H1 (cell line): ENCODE measurements at regions not wholly inside any gene's neighbourhood (a gene's known extent, or its start where the extent isn't known, plus 50 kb on each side); places are given as distances from the start of the nearest gene placed in this dataset.

Experiments used
- CTCF ChIA-PET: fragments of 300-600 bp; sonication (Branson Sonifier 250); formaldehyde crosslinking; loops from one replicate; lab custom pipeline; 2021; ENCODE audit not compliant: partially characterized antibody; lab: Charles Lee
- POLR2A ChIA-PET: fragments of 300-600 bp; sonication (Branson Sonifier 250); formaldehyde crosslinking; loops from one replicate; lab custom pipeline; 2021; ENCODE audit warnings: inconsistent platforms; ENCODE audit not compliant: partially characterized antibody; lab: Charles Lee
- DNase-seq, 2 experiments: peaks; one replicate each; pipeline versions ENCODE4 v3.0.0 to v3.0.0-alpha.2; 2010 to 2022; ENCODE audit warnings: low spot score in 2 of 2, low read depth in 1 of 2, mixed read lengths in 1 of 2
- FAIRE-seq: peaks from 2 replicates; lab custom pipeline; 2011; peaks lifted over from hg19 to GRCh38; lab: Jason Lieb, UNC
- H2AFZ ChIP-seq: 2 replicates; pipeline ENCODE4 v1.8.1; 2012; ENCODE audit warnings: low read length, inconsistent platforms
- H2AK5ac ChIP-seq: 2 replicates; pipeline ENCODE4 v1.6.1; 2013; ENCODE audit warnings: low read depth, low read length
- H2BK120ac ChIP-seq: replicated peaks from 2 replicates; pipeline ENCODE3; 2013; ENCODE audit warnings: low read depth, low read length, inconsistent platforms
- H2BK12ac ChIP-seq: 2 replicates; pipeline ENCODE4 v1.6.1; 2013; ENCODE audit warnings: low read depth, low read length
- H2BK15ac ChIP-seq: 2 replicates; pipeline ENCODE4 v1.6.1; 2013; ENCODE audit warnings: low read length
- H2BK20ac ChIP-seq: 2 replicates; pipeline ENCODE4 v1.6.1; 2013; ENCODE audit warnings: low read length
- H2BK5ac ChIP-seq: 2 replicates; pipeline ENCODE4 v1.6.1; 2013; ENCODE audit warnings: low read depth, low read length
- H3K14ac ChIP-seq: 2 replicates; pipeline ENCODE4 v1.6.1; 2013; ENCODE audit warnings: inconsistent platforms; ENCODE audit not compliant: insufficient read length
- H3K18ac ChIP-seq: 2 replicates; pipeline ENCODE4 v1.6.1; 2013; ENCODE audit warnings: low read length; ENCODE audit errors: extremely low read depth
- H3K23ac ChIP-seq: 2 replicates; pipeline ENCODE4 v1.6.1; 2013; ENCODE audit warnings: inconsistent platforms; ENCODE audit not compliant: insufficient read length
- H3K23me2 ChIP-seq: 2 replicates; pipeline ENCODE4 v1.6.1; 2013; ENCODE audit warnings: low read depth, low read length
- H3K27ac ChIP-seq: 2 replicates; pipeline ENCODE4 v1.6.1; 2011; ENCODE audit warnings: low read depth, low read length, inconsistent platforms
- H3K27me3 ChIP-seq, 4 experiments: replicated peaks in 1 of 4; 1 replicate in 1 of 4; 2 replicates in 3 of 4; pipeline versions ENCODE4 v1.6.1 to v1.8.1; 2011 to 2013; ENCODE audit warnings: low read length in 3 of 4, mild to moderate bottlenecking in 3 of 4, inconsistent platforms in 2 of 4, mixed read lengths in 2 of 4, moderate library complexity in 1 of 4; ENCODE audit not compliant: control insufficient read depth in 3 of 4, insufficient read depth in 3 of 4; ENCODE audit errors: extremely low read depth in 1 of 4
- H3K36me3 ChIP-seq, 4 experiments: 2 replicates each; pipeline versions ENCODE4 v1.6.1 to v1.8.1; 2011 to 2013; ENCODE audit warnings: mild to moderate bottlenecking in 4 of 4, low read length in 3 of 4, moderate library complexity in 2 of 4, control low read depth in 1 of 4, inconsistent platforms in 1 of 4; ENCODE audit not compliant: insufficient read depth in 4 of 4, control insufficient read depth in 2 of 4
- H3K4ac ChIP-seq: replicated peaks from 2 replicates; pipeline ENCODE3; 2013; ENCODE audit warnings: low read length, low read depth, mixed read lengths, inconsistent platforms; ENCODE audit not compliant: insufficient read length
- H3K4me1 ChIP-seq, 4 experiments: replicated peaks in 1 of 4; 1 replicate in 1 of 4; 2 replicates in 3 of 4; pipeline versions ENCODE4 v1.6.1 to v1.8.1; 2011 to 2013; ENCODE audit warnings: low read length in 3 of 4, inconsistent platforms in 2 of 4, mixed read lengths in 1 of 4; ENCODE audit not compliant: insufficient read depth in 4 of 4, control insufficient read depth in 3 of 4
- H3K4me2 ChIP-seq, 2 experiments: 2 replicates each; pipeline versions ENCODE4 v1.6.1 to v1.8.1; 2011 to 2013; ENCODE audit warnings: low read depth in 2 of 2, low read length in 2 of 2, control low read depth in 1 of 2, inconsistent platforms in 1 of 2, mild to moderate bottlenecking in 1 of 2; ENCODE audit not compliant: insufficient read depth in 1 of 2
- H3K4me3 ChIP-seq, 4 experiments: fragments of 200-600, 300-600 bp in 1 of 4; sonication (generic), shearing (Covaris generic), sonication (Bioruptor Twin) in 1 of 4; 2 replicates each; pipeline versions ENCODE4 v1.5.1 to v1.8.1; 2011 to 2016; ENCODE audit warnings: low read length in 4 of 4, low read depth in 3 of 4, control low read depth in 2 of 4, inconsistent platforms in 2 of 4, mild to moderate bottlenecking in 2 of 4, mixed read lengths in 1 of 4, moderate library complexity in 1 of 4; ENCODE audit not compliant: insufficient read depth in 2 of 4; ENCODE audit errors: extremely low read depth in 1 of 4
- H3K56ac ChIP-seq: replicated peaks from 2 replicates; pipeline ENCODE3; 2013; ENCODE audit warnings: low read depth, mild to moderate bottlenecking, mixed read lengths, low read length, inconsistent platforms; ENCODE audit not compliant: insufficient read length
- H3K79me1 ChIP-seq: 2 replicates; pipeline ENCODE4 v1.6.1; 2013; ENCODE audit warnings: low read depth, low read length, control low read depth
- H3K79me2 ChIP-seq, 2 experiments: 2 replicates each; pipeline versions ENCODE4 v1.6.1 to v1.8.1; 2012 to 2013; ENCODE audit warnings: low read length in 2 of 2, mild to moderate bottlenecking in 2 of 2, inconsistent platforms in 1 of 2; ENCODE audit not compliant: insufficient read depth in 2 of 2, control insufficient read depth in 1 of 2
- H3K9ac ChIP-seq, 4 experiments: replicated peaks in 1 of 4; 1 replicate in 1 of 4; 2 replicates in 3 of 4; pipeline versions ENCODE4 v1.6.1 to v1.8.1; 2011 to 2013; ENCODE audit warnings: low read depth in 3 of 4, low read length in 3 of 4, control low read depth in 2 of 4, mild to moderate bottlenecking in 2 of 4, moderate library complexity in 2 of 4, inconsistent platforms in 1 of 4; ENCODE audit errors: extremely low read depth in 1 of 4
- H3K9me3 ChIP-seq, 2 experiments: 2 replicates each; pipeline versions ENCODE4 v1.6.1 to v1.8.1; 2012 to 2013; ENCODE audit warnings: mild to moderate bottlenecking in 2 of 2, moderate library complexity in 2 of 2, control low read depth in 1 of 2, inconsistent platforms in 1 of 2, low read depth in 1 of 2, low read length in 1 of 2, mixed read lengths in 1 of 2; ENCODE audit not compliant: insufficient read depth in 2 of 2
- H4K20me1 ChIP-seq, 2 experiments: replicated peaks in 1 of 2; 2 replicates each; pipeline versions ENCODE3 to v1.8.1; 2011 to 2013; ENCODE audit warnings: inconsistent platforms in 2 of 2, low read length in 2 of 2, mild to moderate bottlenecking in 1 of 2; ENCODE audit not compliant: insufficient read depth in 2 of 2, control insufficient read depth in 1 of 2
- H4K5ac ChIP-seq: 2 replicates; pipeline ENCODE4 v1.6.1; 2013; ENCODE audit warnings: low read length, low read depth, mixed read lengths, inconsistent platforms; ENCODE audit not compliant: insufficient read length
- H4K8ac ChIP-seq: 2 replicates; pipeline ENCODE4 v1.8.0; 2013; ENCODE audit warnings: mild to moderate bottlenecking, moderate library complexity, low read length, inconsistent platforms; ENCODE audit not compliant: insufficient read depth; ENCODE audit errors: extremely low read depth
- H4K91ac ChIP-seq: replicated peaks from 2 replicates; pipeline ENCODE3; 2013; ENCODE audit warnings: low read length, mixed read lengths, inconsistent platforms; ENCODE audit not compliant: insufficient read length
- ASH2L ChIP-seq: fragments of 200-600, 300-600 bp; sonication (generic); IDR thresholded peaks from one replicate; pipeline ENCODE4 v1.7.1; 2017; ENCODE audit warnings: low read length
- BACH1 ChIP-seq: IDR thresholded peaks from 2 replicates; pipeline ENCODE4 v1.6.1; 2012; ENCODE audit warnings: low read length, improper control_type of control experiment
- GABPA ChIP-seq: IDR thresholded peaks from 2 replicates; pipeline ENCODE4 v1.6.1; 2011; ENCODE audit warnings: mild to moderate bottlenecking, low read length, moderate library complexity, borderline replicate concordance; ENCODE audit not compliant: insufficient read depth
- JUND ChIP-seq: IDR thresholded peaks from 2 replicates; pipeline ENCODE4 v1.6.1; 2011; ENCODE audit warnings: mild to moderate bottlenecking, improper control_type of control experiment, low read length
- PHF8 ChIP-seq: fragments of 200-600 bp; sonication (generic); conservative IDR thresholded peaks from 2 replicates; pipeline ENCODE4 v1.7.1; 2012; ENCODE audit warnings: low read depth, mild to moderate bottlenecking, inconsistent platforms, low read length, moderate library complexity
- RNF2 ChIP-seq: fragments of 200-900, 300-1000 bp; sonication (generic); IDR thresholded peaks from 2 replicates; pipeline ENCODE4 v1.7.1; 2016; ENCODE audit warnings: borderline replicate concordance, low read depth, mild to moderate bottlenecking, antibody characterized with exemption, low read length; ENCODE audit not compliant: poor library complexity, severe bottlenecking; ENCODE audit errors: missing control alignments
- WGBS, 2 experiments: shearing (Covaris generic) in 1 of 2; methylation state at CpG; one replicate each; pipeline versions ENCODE4 v1.1.6 to v1.1.7; 2013 to 2015; ENCODE audit warnings: low lambda C conversion rate in 2 of 2, mixed read lengths in 2 of 2, inconsistent platforms in 1 of 2, low coverage in 1 of 2, missing lambda C conversion rate in 1 of 2; ENCODE audit not compliant: insufficient replicate concordance in 2 of 2, insufficient coverage in 1 of 2, insufficient read length in 1 of 2; ENCODE audit errors: extremely low coverage in 1 of 2, missing lambda C conversion rate in 1 of 2; 5-methylcytosine and 5-hydroxymethylcytosine counted together
- TF ChIP-seq, protein P1 (sequence below): IDR thresholded peaks from 2 replicates; pipeline ENCODE4 v1.6.1; 2012; ENCODE audit warnings: inconsistent platforms

DNA sequence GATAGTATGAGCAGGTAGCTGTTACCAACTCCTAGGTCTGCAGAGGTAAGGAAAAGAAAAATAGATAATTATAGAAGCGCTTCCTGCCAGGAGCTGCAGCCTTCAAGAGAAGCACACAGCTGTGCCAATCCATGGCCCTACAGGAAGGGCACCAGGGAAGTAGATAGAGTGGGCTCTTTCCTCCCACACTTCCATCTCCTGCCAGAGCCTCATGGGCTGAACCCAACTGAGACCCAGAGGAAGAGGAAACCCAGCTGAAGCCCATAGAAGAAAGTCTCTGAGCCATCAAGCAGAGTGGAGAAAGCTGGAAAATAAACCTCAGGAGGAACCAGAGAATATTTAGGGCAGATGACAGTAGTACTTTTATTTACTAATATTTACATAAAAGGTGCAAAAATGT lies 146.7 kb upstream of the ATXN1 start:
- Histone ChIP-seq H3K9ac (no peak overlapping the region), H4K8ac (no peak overlapping the region), H2BK120ac (no peak overlapping the region), H2BK20ac (no peak overlapping the region), H3K56ac (no peak overlapping the region), H2BK15ac (no peak overlapping the region), H2BK5ac (no peak overlapping the region), H2BK12ac (no peak overlapping the region), H3K4me3 (no peak overlapping the region), H4K20me1 (no peaks in the 10 kb centered on the region), H3K9me3 (no peaks in the 10 kb centered on the region), H3K4me1 (no peaks in the 10 kb centered on the region), H4K91ac (no peak overlapping the region), H3K14ac (no peak overlapping the region), H3K36me3 (no peaks in the 10 kb centered on the region), H2AK5ac (no peak overlapping the region), H2AFZ (no peak overlapping the region), H3K4ac (no peak overlapping the region), H3K79me2 (no peaks in the 10 kb centered on the region), H3K23me2 (no peaks in the 10 kb centered on the region), H4K5ac (no peak overlapping the region), H3K18ac (no peak overlapping the region), H3K4me2 (no peak overlapping the region), H3K23ac (no peak overlapping the region), H3K27me3 (no peaks in the 10 kb centered on the region), H3K79me1 (no peaks in the 10 kb centered on the region), H3K27ac (no peak overlapping the region; the same call in 1 of the 2 replicates)
- ChIA-PET CTCF (no interaction called here), POLR2A (no interaction called here)
- 100% methylated on average over 1 of the region's 1 CpG; no CpG with 5 or more reads in 1 of the 2 experiments for WGBS, 2 experiments
- TF ChIP-seq PHF8 (no peak), JUND (no peak), RNF2 (no peak), GABPA (no peak), BACH1 (no peak), ASH2L (no peak)
- TF ChIP-seq, protein P1, sequence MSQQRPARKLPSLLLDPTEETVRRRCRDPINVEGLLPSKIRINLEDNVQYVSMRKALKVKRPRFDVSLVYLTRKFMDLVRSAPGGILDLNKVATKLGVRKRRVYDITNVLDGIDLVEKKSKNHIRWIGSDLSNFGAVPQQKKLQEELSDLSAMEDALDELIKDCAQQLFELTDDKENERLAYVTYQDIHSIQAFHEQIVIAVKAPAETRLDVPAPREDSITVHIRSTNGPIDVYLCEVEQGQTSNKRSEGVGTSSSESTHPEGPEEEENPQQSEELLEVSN = no peak
- no peak for FAIRE-seq
- no peak for DNase-seq
